ENCODE measurements at regions not wholly inside any gene's neighbourhood (a gene's known extent, or its start where the extent isn't known, plus 50 kb on each side); places are given as distances from the start of the nearest gene placed in this dataset.
A peak's percentile ranks its signal among the peaks of the same experiment; 100 is the strongest.
"Not testable (repeated sequence)": the region's sequence is repeated elsewhere in the genome, so short reads cannot be mapped to it uniquely, and the experiment has no call there.

GRCh38 chr14:25431211-25432076, 381.5 kb upstream of the STXBP6 start:
- no peak for DNase-seq

- no peak for DNase-seq
Measured at GRCh38 chr14:25430808-25431207, 380.9 kb upstream of the STXBP6 start.

GRCh38 chr14:25412998-25413397, 363.1 kb upstream of the STXBP6 start:
- no peak for DNase-seq

GRCh38 chr14:25411781-25412757, 362.1 kb upstream of the STXBP6 start:
- peak; percentile 85 for DNase-seq

GRCh38 chr14:25406818-25407217, 356.9 kb upstream of the STXBP6 start:
- no peak for DNase-seq

- peak; percentile 73 for DNase-seq
Measured at GRCh38 chr14:25400607-25401206, 350.8 kb upstream of the STXBP6 start.

- DNase-seq: no peak
Measured at GRCh38 chr14:25396128-25396527, 346.2 kb upstream of the STXBP6 start.

GRCh38 chr14:25394791-25395391, 344.9 kb upstream of the STXBP6 start:
- peak; percentile 60 for DNase-seq

- DNase-seq: peak; percentile 55
Measured at GRCh38 chr14:25394356-25394755, 344.4 kb upstream of the STXBP6 start.

- no peak for DNase-seq
Measured at GRCh38 chr14:25389948-25390347, 340.0 kb upstream of the STXBP6 start.

- no peak for DNase-seq
Measured at GRCh38 chr14:25381498-25381897, 331.6 kb upstream of the STXBP6 start.

- no peak for DNase-seq
Measured at GRCh38 chr14:25375639-25376038, 325.7 kb upstream of the STXBP6 start.

GRCh38 chr14:25371068-25371467, 321.1 kb upstream of the STXBP6 start:
- DNase-seq: peak; percentile 100

- DNase-seq: not testable (repeated sequence)
Measured at GRCh38 chr14:25370057-25370456, 320.1 kb upstream of the STXBP6 start.

- no peak for DNase-seq
Measured at GRCh38 chr14:25358330-25358729, 308.4 kb upstream of the STXBP6 start.

GRCh38 chr14:25351269-25351668, 301.3 kb upstream of the STXBP6 start:
- DNase-seq: no peak

GRCh38 chr14:25350802-25351201, 300.9 kb upstream of the STXBP6 start:
- no peak for DNase-seq

GRCh38 chr14:25350021-25350420, 300.1 kb upstream of the STXBP6 start:
- no peak for DNase-seq

GRCh38 chr14:25349269-25349668, 299.3 kb upstream of the STXBP6 start:
- DNase-seq: no peak

- DNase-seq: no peak
Measured at GRCh38 chr14:25340882-25341281, 290.9 kb upstream of the STXBP6 start.

- DNase-seq: no peak
Measured at GRCh38 chr14:25322784-25323183, 272.8 kb upstream of the STXBP6 start.

- not testable (repeated sequence) for DNase-seq
Measured at GRCh38 chr14:25316007-25316406, 266.1 kb upstream of the STXBP6 start.

- no peak for DNase-seq
Measured at GRCh38 chr14:25308244-25308643, 258.3 kb upstream of the STXBP6 start.

All from DMS79 treated with DMSO at 0.1 percent for 48 hours (cell line).